Activated CD8-positive, alpha-beta memory T cell treated with anti-CD3 and anti-CD28 coated beads, Interleukin-2, amount 50 U/mL, for 4 hours (primary cell): ENCODE measurements at regions not wholly inside any gene's neighbourhood (a gene's known extent, or its start where the extent isn't known, plus 50 kb on each side); places are given as distances from the start of the nearest gene placed in this dataset.
"Not testable (repeated sequence)": the region's sequence is repeated elsewhere in the genome, so short reads cannot be mapped to it uniquely, and the experiment has no call there.

ENCODE experiments used
- DNase-seq: peaks from one replicate; pipeline ENCODE4 v3.0.0-alpha.2; 2020

DNA sequence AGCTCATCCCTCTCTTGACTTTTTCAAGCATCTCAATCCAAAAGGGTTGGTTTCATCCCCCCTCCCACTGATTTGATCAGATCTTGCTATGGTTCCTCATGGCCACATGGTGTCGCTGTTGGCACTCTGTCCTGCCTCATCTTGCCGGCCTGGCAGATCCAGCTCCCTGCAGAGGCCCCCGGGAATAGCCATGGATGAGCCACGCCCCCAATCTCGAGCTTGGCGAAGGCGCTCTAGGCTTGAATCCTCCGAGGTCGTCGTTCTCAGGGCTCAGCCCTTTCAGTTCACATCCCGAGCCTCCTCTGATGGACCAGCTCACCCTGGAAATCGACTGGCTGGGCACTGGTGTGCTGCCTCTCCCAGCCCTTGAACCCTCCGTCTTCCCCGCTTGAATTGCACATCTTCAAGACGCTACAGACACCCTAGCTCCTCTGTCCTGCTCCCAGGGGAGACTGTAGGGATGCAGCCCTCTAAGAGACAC lies 628.7 kb downstream of the TYW1 start:
- DNase-seq, result no peak

DNA sequence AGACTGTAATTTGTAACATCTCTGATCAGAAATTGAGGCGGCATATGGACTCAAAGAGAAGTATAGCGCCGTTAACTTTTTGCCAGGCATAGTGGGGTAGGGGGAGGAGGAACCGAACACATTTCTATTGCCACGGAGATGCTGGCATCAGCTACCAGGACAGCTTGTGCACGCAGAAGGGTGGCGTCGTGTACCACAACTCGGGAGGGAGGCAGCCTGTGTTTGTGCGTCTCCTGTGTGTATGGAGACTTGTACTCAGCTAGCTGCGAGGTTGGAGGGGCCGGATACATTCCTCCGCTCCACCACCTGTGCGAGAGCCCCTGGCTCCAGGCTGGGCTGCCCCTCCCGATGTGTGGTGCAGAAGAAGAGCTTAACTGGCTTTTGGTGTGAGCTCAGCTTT lies 634.8 kb downstream of the TYW1 start:
- no peak for DNase-seq

DNA sequence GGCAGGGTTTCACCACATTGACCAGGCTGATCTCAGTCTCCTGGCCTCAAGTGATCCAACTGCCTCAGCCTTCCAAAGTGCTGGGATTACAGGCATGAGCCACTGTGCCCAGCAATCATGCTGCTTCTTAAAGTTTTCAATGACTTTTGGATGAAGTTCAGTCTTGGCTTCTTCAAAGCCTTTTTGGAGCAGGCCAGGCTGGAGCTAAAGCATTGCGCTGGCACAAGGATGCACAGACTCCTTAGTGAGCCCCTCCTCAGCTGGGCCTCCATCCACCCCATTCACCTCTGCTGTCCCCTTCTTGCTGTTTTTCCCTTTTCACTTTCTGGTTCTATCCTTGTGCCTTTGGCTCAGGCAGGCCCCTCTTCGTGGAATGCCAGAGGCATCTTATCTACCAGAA lies 638.6 kb downstream of the TYW1 start:
- DNase-seq, result no peak

DNA sequence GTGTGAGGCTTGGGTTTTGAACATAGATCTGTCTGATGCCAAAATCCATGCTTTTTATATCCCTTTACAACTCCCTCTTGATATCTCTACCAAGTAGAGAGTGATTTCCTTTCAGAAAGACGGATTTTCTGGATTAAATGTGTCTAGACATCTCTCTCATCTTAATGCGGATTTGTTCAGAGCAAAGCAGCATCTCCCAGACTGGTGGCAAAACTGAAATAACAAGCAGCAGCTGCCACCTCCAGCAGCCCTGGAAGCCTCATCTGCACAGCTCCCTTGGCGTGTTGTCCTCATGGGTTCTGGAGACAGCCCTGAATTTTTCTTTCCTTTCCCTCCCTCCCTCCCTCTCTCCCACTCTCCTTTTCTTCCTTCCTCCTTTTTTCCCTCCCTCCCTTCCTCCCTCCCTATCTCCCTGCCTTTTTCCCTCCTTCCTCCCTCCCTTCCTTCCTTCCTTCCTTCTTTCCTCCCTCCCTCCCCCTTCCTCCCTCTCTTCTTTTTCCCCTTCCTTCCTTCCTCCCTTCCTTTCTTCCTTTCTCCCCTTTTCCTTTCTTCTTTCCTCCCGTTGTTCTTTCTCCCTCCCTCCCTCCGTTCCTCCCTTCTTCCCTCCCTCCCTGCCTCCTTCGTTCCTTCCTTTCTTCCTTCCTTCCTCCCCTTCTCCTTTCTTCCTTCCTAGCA lies 639.9 kb downstream of the TYW1 start:
- no peak for DNase-seq

DNA sequence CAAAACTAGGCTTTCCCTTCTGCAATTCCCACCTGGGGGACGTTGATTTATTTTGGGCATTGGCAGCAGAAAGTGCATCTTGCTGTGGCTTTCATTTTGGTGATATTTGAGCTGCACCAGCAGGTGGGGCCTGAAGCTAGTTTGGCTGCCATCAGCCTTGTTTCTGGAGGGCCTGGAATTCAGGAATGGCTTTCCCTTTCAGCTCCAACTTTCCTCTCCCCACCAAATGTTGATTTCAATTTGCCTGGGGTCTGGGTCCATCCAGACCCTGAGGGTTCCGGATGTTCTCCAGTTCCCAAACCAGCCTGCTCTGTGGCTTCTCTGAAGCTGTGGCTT lies 640.4 kb downstream of the TYW1 start:
- DNase-seq, result no peak

DNA sequence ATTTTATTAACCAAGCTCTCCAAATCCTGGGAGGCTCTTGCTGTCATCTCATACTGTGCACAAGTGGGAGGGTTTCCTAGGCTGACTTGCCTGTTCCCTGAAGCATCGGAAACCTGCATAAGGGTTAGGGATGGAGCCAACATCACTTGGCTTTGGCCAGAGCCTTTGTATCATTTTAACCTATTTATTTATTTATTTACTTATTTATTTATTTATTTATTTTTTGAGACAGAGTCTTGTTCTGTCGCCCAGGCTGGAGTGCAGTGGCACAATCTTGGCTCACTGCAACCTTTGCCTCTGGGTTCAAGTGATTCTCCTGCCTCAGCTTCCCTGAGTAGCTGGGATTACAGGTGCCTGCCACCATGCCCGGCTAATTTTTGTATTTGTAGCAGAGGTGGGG lies 645.9 kb downstream of the TYW1 start:
- not testable (repeated sequence) for DNase-seq

DNA sequence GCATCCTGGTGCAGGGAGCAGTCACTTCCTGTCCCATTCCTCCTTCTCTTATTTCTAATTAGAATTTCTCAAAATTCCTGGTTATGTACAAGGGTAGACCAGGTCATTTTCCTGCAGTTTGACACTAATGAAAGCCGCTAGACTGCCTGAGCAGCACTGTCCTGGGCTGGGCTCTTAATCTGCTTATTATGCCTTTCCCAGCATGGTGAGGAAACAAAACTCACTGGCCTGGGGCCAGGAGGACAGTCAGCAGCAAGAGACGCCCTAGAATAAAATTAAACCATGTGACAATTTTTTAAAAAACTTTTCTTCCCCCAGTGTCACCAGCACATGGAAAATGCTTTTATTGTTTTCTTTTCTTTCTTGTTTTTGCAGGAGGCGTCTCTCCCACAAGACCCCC lies 647.5 kb downstream of the TYW1 start:
- DNase-seq, result no peak

DNA sequence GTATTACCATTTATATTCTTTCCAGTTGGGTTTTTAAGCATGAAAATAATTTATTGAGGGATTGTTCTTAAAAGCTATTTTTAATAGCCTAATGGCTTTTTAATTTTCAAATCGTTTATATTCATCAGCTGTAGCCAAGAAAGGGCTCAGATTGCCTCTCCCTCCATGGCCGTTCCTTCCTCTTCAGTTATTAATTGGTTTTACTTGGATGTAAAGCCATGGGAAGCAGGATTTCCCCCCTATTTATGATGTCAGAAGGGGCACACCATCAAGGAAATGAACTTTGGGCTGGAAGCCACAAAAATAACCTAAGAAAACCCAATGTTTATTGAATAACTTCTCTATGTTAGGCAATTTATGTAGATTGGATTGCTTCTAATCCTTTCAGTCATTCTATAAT lies 656.3 kb downstream of the TYW1 start:
- DNase-seq, result no peak

DNA sequence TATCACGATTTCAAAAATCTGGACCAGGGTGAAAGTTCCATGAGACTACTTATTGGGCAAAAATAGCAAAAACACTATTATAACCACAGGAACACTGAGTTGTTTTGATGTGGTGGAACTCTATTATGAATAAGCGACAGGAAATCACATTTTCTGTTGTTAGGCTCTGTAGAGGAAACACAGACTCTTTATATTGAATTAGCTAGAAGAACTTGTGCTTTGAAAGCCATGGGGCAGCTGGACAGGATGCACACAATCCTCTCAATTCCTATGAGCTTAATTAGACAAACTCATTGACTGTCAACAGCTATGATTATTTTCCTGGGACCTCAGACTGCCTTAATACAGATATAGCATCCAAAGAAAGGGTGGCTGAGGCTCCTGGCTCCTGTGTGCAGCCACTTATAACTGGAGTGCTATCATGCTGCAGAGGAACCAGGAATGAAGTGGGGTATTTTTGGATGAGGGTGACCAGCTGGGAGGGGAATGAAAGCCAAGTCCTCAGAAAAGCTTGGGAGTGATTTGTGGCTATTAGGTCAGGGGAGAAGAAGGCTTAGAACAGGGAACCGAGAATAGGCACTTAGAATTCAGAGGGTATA lies 657.3 kb downstream of the TYW1 start:
- no peak for DNase-seq

DNA sequence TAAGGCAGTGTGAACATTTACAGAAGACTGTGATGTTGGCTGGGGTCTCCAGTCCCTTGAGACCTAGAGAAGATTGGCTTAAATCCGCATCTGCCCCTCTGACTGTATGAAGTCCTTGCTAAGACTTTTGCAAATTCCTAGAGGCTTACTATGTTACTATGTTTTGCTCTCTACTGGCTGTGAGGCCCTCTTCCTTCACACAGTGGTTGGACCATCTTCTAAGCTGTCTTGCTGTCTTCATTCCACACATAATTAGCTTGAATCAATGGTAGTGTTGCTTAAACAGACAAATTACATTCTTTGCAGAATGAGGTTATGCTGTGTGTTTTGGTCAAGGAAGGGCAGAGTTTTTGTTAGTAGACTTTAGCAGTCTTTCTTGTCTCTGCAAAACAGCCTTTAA lies 658.0 kb downstream of the TYW1 start:
- DNase-seq, result no peak

DNA sequence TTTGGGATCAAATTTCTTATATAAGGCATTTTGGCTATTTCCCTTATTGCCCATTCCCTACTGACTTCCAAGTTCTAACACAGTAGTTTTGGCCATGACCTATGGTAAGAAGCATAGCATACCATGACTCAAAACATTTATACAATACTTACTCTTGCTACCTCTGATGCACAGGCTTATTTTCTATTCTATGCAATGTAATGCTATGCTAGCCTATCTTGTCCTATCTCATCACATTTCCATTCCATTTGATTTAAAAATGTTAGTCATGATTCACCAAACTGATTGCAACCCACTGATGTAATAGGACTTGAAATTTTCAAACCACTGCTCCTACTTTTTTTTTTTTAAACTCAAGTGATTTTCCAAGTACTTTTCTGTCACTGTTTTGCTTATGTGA lies 658.5 kb downstream of the TYW1 start:
- no peak for DNase-seq

DNA sequence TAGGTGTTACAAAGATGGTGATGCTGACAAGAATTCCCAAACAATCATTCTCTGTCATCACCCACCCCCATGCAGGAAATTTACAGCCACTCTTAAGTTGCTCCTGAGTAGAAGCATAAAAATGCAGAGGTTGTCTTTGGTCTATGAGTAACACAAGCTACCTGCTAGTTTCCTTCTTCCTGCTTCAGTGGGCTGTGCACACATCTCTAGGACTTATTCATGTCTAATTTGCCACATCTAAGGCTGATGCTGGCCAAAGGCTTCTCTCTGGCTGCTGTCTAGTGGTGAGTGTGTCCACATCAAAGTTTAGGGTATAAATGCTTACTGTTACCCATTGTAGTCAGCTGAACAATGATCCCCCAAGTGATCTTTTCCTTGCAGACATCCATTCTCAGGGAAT lies 662.5 kb downstream of the TYW1 start:
- DNase-seq, result no peak

DNA sequence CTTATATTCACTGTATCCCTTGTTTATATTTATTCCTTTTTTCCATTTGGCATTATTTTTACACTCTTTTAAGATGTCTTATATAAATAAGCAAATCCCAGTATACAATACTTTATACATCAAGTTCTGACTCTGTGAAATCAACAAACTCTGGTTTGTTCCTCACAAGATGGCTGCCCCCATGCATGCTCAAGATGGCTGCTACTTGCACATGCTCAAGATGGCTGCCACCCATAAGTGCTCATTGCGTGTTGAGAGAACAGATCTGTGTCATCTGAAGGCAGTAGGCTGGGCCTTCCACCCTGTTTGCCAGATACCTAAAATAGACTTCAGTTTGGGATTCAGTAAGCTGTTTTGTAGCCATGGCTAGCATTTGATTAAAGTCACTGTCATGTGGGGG lies 666.2 kb downstream of the TYW1 start:
- no peak for DNase-seq

DNA sequence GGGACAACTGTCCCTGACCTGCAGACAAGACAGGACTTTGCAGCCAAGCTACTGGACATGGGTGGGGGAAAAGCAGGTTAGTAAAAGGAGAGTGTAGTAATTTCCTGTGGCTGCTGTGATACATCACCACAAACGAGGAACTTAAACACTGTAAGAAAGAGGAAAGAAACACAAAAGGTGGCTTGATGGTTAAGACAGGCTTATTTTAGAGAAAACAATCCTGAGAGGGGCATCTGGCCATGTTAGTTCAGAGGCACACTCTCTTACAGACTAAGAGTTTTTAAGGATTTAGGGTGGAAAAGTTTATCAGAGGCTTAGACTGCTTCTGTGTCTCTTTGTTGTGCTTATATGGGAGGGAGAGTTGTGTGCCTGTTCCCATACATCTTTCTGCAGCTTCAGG lies 667.0 kb downstream of the TYW1 start:
- DNase-seq, result no peak

DNA sequence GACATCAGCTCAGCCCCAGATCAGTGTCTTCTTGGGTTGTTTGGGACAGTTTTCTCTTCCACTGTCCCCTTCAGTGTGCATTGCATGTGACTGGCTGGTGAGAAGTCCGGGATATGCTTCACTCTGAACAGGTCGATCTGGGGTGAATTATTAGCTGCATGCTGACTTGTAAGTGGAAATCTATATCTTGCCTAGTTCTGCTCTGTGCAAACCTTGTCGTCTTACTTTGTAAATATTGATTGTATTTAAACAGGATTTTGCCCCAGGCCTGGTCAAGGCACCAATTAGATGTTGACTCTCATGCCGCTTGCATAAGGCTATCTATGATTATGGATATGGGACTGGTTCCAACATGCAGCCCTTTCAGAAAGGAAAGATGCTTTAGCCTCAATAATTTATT lies 669.7 kb downstream of the TYW1 start:
- DNase-seq, result not testable (repeated sequence)

DNA sequence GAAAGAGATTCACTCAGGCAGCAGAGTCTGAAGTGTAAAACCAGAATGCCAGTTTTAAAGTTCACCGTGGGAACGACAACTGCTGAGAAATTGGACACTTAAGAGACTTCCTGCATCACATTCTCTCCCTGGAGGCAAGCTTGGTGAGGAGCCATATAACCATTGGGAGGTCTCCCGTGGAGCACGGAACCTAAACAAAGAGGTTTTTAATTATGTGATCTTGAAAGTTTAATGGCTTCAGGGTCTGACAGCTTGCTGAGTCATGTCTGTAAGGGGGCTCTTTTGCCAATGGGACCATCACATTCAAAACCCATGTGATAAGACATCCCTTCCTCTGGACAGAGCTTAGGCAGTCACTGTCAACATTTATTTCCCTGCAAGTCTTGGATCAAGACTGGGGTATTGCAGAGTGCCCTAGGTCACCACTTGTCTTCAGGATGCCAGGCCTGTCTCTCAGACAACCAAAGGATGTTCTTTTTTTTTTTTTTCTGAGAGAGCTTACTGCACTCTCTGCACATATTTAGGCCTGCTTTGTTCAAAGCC lies 674.4 kb downstream of the TYW1 start:
- DNase-seq, result no peak

DNA sequence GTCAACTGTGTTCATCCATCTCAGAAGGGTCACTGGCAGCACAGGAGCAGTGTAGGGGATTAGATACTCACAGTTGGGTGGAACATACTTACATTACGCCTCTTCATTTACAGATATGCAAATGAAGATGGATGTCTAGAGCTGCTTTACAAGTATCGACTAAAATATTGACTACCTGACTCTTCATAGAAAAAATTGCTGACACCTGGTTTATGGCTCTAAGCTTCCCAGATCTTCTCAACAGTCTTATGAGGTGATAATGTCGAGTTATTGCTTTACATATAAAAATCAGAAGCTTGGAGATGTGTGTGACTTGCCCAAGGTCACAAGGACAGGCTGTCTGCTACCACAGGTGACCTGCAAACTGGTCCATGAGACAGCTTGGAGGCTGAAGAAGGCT lies 677.2 kb downstream of the TYW1 start:
- no peak for DNase-seq

DNA sequence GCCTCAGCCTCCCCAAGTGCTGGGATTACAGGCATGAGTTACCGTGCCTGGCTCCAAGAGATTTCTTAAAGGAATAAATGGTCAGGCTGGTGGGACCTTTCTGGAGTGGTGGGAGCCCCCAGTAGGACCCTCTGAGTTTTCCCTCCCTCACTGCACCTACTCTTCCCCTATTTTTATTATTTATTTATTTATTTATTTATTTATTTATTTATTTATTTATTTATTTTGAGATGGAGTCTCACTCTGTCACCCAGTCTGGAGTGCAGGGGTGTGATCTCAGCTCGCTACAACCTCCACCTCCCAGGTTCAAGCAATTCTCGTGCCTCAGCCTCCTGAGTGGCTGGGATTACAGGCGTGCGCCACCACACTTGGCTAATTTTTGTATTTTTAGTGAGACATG lies 678.2 kb downstream of the TYW1 start:
- DNase-seq, result not testable (repeated sequence)

DNA sequence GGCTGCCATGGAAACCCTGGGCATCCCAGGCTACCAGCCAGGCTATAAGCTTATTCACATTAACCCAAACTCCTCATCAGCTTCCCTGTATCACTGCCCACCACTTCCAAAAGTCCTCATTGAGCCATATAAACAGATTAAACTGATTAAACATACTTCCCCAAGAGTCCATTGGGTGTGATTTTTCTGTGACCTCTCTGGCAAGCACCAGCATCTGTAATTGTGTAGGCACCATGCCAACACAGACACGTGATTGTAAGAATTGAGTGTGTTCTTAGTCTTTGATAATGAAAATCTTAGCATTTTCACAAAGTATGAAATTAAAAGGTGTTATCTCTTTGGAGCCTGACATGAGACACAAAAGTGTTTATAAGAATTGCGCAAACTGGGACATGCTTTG lies 679.3 kb downstream of the TYW1 start:
- no peak for DNase-seq

DNA sequence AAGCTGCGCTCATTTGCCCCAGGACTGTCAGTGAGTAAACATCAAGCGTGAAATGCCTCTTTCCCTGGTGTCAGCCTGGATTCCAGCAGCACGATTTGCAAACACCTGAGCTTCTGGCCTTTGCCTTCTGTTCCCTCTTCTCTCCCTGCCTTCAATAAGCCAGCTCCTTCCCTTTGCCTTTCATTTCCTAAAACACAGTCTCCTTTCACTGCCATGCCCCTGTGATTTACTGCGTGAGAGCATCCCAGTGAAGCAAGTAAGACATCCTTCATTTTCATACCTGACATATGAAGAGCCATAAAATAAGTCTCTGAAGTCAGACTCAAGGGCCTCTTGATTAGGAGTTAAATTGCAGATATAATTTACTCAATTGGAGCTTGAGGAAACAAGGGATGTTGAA lies 681.8 kb downstream of the TYW1 start:
- no peak for DNase-seq

DNA sequence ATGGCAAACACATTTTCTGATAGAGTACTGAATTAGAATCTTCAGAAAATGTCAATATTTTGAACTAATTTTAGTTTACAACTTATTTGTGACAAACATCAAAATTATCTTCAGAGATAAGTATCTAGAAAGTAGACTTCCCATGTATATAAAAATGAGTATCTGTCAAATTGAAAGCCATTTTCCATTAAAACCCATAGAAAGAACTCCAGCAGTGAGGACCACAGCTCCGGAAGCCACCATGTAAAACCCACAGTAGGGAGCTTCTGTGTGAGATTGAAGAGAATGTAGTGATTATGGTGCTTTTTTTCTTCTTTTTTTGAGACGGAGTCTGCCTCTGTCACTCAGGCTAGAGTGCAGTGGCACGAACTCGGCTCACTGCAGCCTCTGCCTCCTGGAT lies 687.0 kb downstream of the TYW1 start:
- no peak for DNase-seq

DNA sequence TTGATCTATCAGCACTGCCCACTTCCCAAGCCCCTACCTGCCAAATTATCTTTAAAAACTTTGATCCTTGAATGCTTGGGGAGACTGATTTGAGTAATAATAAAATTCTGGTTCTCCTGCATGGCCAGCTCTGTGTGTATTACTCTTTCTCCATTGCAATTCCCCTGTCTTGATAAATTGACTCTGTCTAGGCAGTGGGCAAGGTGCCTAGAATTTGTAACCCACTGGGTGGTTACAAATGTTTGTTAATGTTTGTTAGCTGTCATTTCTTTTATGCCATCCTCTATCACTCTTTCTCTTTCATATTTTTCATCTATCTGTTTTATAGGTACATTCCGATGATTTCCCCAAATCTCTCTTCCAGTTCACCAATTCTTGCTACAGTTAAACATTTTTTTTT lies 694.1 kb downstream of the TYW1 start:
- DNase-seq, result no peak

DNA sequence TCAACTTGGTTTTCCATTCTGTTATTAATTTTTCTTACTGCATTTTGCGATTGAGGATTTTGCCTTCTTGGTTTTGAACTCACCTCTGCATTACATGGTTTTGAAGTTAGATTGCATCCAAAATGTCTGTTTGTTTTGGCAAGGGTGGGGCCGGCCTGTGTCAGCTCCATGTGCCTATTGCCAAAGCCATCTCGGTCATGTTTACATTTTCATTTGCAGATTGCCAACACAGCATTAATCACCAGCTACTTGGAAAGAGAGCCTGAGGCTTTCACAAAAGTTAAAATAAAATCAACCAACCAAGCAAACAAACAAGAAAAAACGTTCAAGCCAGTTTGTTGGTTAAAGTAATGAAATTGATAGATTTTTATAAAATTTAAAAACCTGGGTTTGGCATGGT lies 695.8 kb downstream of the TYW1 start:
- no peak for DNase-seq

DNA sequence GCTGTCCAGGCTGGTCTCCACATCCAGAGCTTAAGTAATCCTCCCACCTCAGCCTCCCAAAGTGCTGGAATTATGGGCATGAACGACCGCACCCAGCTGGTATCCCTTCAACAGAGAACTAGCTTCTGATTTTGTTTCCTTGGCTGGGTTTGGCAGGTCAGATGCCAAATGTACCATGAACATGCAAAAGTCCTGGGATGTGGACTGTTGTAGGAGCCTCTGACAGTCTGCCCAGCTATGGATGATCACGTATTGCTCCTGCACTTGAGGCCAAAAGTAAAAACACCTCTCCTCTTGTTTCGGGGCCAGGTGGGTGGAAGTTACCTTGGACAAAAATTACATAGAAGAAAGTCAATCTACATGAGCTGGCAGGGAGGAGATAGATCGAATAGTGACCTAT lies 699.5 kb downstream of the TYW1 start:
- no peak for DNase-seq

DNA sequence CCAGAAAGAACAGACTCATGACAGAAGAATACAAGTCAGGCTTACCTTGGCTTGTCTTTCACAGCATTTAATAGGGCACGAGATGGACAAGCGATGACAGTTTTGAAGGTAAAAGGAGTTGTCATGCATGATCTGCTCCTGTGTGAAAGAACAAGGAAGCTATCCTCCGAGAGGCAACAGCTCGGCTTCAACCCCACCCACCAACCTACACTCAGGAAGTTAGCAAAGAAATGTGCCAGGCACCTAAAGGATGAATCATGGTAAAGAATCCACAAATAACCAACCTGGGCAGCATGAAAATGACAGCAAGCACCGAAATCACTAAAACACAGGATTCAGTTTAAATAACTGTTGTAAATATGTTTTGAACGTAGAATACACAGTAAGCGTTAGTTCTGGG lies 700.2 kb downstream of the TYW1 start:
- no peak for DNase-seq
